C4-2B (cell line): ENCODE measurements at regions not wholly inside any gene's neighbourhood (a gene's known extent, or its start where the extent isn't known, plus 50 kb on each side); places are given as distances from the start of the nearest gene placed in this dataset.

Experiments
- CTCF ChIP-seq: fragments of 450-650 bp; conservative IDR thresholded peaks from 2 replicates; pipeline ENCODE4 v1.5.1; 2017; ENCODE audit warnings: mild to moderate bottlenecking
- ZFX ChIP-seq: fragments of 450-650 bp; IDR thresholded peaks from 2 replicates; pipeline ENCODE4 v1.6.1; 2017

GRCh38 chr4:19835429-19835828 lies 416.3 kb upstream of the SLIT2 start:
- TF ChIP-seq CTCF (no peak), ZFX (no peak)
